Aorta (tissue), 5 donors: ENCODE measurements at regions not wholly inside any gene's neighbourhood (a gene's known extent, or its start where the extent isn't known, plus 50 kb on each side); places are given as distances from the start of the nearest gene placed in this dataset.
A peak's percentile ranks its signal among the peaks of the same experiment; 100 is the strongest.

Experiments used
- ATAC-seq: fragments of 200-7000 bp; cut with Tn5 transposase; one replicate; pipeline ENCODE4 v1.9.1; 2022; ENCODE audit warnings: moderate library complexity; ENCODE audit not compliant: low FRiP score
- DNase-seq, 2 donors: peaks; one replicate each; pipeline ENCODE4 v3.0.0-alpha.2; 2020
- H3K27ac ChIP-seq, 2 donors: one replicate each; pipeline ENCODE4 v1.5.1; 2013; ENCODE audit warnings: low read length in 2 of 2, mild to moderate bottlenecking in 2 of 2, moderate library complexity in 2 of 2, control low read depth in 1 of 2, inconsistent platforms in 1 of 2, low read depth in 1 of 2
- H3K27me3 ChIP-seq, 2 donors: one replicate each; pipeline ENCODE4 v1.6.1; 2013; ENCODE audit warnings: control low read depth in 1 of 2, low read length in 1 of 2, mild to moderate bottlenecking in 1 of 2, moderate library complexity in 1 of 2; ENCODE audit not compliant: insufficient read depth in 2 of 2, control insufficient read depth in 1 of 2
- H3K36me3 ChIP-seq, 2 donors: one replicate each; pipeline ENCODE4 v1.6.1; 2013; ENCODE audit warnings: control low read depth in 1 of 2, low read length in 1 of 2, mild to moderate bottlenecking in 1 of 2; ENCODE audit not compliant: insufficient read depth in 2 of 2, control insufficient read depth in 1 of 2
- H3K4me1 ChIP-seq, 2 donors: one replicate each; pipeline ENCODE4 v1.6.1; 2013; ENCODE audit warnings: low read length in 2 of 2, control low read depth in 1 of 2, mild to moderate bottlenecking in 1 of 2, moderate library complexity in 1 of 2; ENCODE audit not compliant: insufficient read depth in 2 of 2, control insufficient read depth in 1 of 2
- H3K4me3 ChIP-seq, 2 donors: one replicate each; pipeline ENCODE4 v1.5.1; 2013; ENCODE audit warnings: low read length in 2 of 2, control low read depth in 1 of 2, mild to moderate bottlenecking in 1 of 2
- H3K9me3 ChIP-seq: one replicate; pipeline ENCODE4 v1.6.1; 2013; ENCODE audit warnings: mild to moderate bottlenecking, low read length; ENCODE audit not compliant: control insufficient read depth
- WGBS, 2 donors: extraction: QIAGEN DNeasy Blood & Tissue Kit; methylation state at CpG; one replicate each; pipeline ENCODE4 v1.1.7; 2013; 5-methylcytosine and 5-hydroxymethylcytosine counted together
- intact Hi-C, 2 donors: fragments of 100-400 bp; cut with DNase I; formaldehyde crosslinking; loops; one replicate each; pipeline versions ENCODE4 v1.14.2 to v1.15.0; 2022
- donor health status: healthy with polysubstance abuse.
- donor health status: Bipolar disorder and iron deficiency.
- donor health status: DM: no; HTN: no; CAD: no.
- donor health status: DM: no; HTN: no; CAD: no.
- donor health status: DM: yes; HTN: yes; CAD: no.

DNA sequence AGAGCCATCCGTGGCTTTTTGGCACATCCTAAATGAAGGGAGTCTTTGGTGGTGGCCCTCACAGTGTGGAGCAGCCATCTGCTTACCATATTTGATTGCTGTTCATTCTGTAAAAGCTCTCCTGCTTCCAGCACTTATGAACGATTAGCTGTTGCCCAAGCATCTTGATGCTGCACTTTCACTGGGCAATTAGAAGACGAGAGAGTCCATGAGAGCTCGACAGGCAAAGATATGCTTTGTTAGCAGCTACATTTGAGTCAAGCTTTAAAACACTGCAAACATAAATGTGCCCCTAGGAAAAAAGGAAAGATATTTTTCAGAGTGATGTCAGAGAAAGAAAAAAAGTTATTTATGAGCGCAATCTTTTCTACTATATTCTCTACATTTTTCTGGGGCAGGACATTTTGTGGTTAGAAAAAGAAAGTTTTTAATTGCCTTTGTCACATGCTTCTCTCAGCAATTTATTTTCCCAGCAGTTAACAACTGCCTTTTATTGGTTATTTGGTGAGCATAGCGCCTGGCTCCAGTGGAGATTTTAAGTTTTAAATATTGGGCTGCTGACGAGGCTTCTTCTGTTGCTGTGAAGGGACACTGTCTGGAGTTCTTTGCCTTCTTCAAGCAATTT, 468.4 kb downstream of the C3orf38 start:
- 46 to 51% methylated on average over 7 of the region's 7 CpGs for WGBS, 2 donors
- no peak overlapping the region for H3K4me3 ChIP-seq
- intact Hi-C loops: no loop called here

GRCh38 chr3:88621586-88621985, 471.8 kb downstream of the C3orf38 start:
- peaks cover 1% of the 10 kb centered on the region for H3K9me3 ChIP-seq
- no peaks in the 10 kb centered on the region for H3K36me3 ChIP-seq
- H3K4me1 ChIP-seq: no peaks in the 10 kb centered on the region
- WGBS, 2 donors: 45 to 54% methylated on average over 2 of the region's 2 CpGs
- ATAC-seq (no peak), DNase-seq (no peak)
- no peak overlapping the region for H3K4me3 ChIP-seq
- intact Hi-C loops: no loop called here
- H3K27me3 ChIP-seq: no peaks in the 10 kb centered on the region
- no peak overlapping the region for H3K27ac ChIP-seq

More for the DNA sequence above, 468.4 kb downstream of the C3orf38 start:
- Histone ChIP-seq H3K27ac (no peak overlapping the region), H3K4me1 (no peaks in the 10 kb centered on the region), H3K36me3 (no peaks in the 10 kb centered on the region), H3K27me3 (no peaks in the 10 kb centered on the region), H3K9me3 (no peaks in the 10 kb centered on the region)
- no peak for ATAC-seq
- no peak for DNase-seq

GRCh38 chr3:88623709-88624108, 473.9 kb downstream of the C3orf38 start:
- peaks cover 1% of the 10 kb centered on the region for H3K9me3 ChIP-seq
- ATAC-seq (no peak), DNase-seq (no peak)
- H3K27ac ChIP-seq: no peak overlapping the region
- intact Hi-C loops: no loop called here
- no peaks in the 10 kb centered on the region for H3K27me3 ChIP-seq
- no peak overlapping the region for H3K4me3 ChIP-seq
- no peaks in the 10 kb centered on the region for H3K4me1 ChIP-seq
- no peaks in the 10 kb centered on the region for H3K36me3 ChIP-seq

GRCh38 chr3:88626456-88627120, 476.8 kb downstream of the C3orf38 start:
- WGBS, 2 donors: 78 to 79% methylated on average over 2 of the region's 2 CpGs

DNA sequence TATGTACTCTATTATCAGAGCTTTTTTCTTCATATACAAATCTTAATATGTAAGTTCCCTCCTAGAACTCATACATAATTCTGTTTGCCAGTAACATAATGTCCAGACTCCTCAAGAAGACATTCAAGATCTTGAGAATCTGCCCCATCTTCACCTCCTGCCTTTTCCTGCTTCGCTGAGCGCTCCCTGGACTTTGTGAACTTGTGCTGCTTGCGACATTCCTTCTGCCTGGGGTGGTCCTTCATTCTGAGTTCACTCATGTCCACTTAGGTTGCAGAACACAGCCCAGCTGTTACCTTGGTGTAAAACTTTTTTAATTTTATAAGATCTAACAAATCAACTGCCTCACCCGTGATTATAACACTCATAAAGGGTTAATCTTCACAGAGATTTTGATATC, 478.5 kb upstream of the EPHA3 start:
- no peak for ATAC-seq

More at GRCh38 chr3:88626456-88627120, 476.8 kb downstream of the C3orf38 start:
- intact Hi-C loops: no loop called here
- H3K36me3 ChIP-seq: no peaks in the 10 kb centered on the region
- ATAC-seq (no peak), DNase-seq (no peak)
- H3K27me3 ChIP-seq: no peaks in the 10 kb centered on the region
- H3K4me3 ChIP-seq: no peak overlapping the region
- H3K4me1 ChIP-seq: no peaks in the 10 kb centered on the region
- peaks cover 1% of the 10 kb centered on the region for H3K9me3 ChIP-seq
- no peak overlapping the region for H3K27ac ChIP-seq

GRCh38 chr3:88632226-88632625, 475.2 kb upstream of the EPHA3 start:
- Histone ChIP-seq H3K36me3 (no peaks in the 10 kb centered on the region), H3K4me3 (no peak overlapping the region), H3K9me3 (no peaks in the 10 kb centered on the region), H3K4me1 (no peaks in the 10 kb centered on the region), H3K27me3 (peaks cover 0 to 1% of the 10 kb centered on the region in 2 donors), H3K27ac (no peak overlapping the region)
- intact Hi-C loops: no loop called here
- DNase-seq (no peak), ATAC-seq (no peak)
- WGBS, 2 donors: 15 to 17% methylated on average over 2 of the region's 2 CpGs

More for the DNA sequence above, 478.5 kb upstream of the EPHA3 start:
- intact Hi-C loops: no loop called here
- DNase-seq: no peak
- peaks cover 0 to 1% of the 10 kb centered on the region in 2 donors for H3K27me3 ChIP-seq
- no peaks in the 10 kb centered on the region for H3K36me3 ChIP-seq
- H3K4me1 ChIP-seq: no peaks in the 10 kb centered on the region
- H3K4me3 ChIP-seq: no peak overlapping the region
- H3K27ac ChIP-seq: no peak overlapping the region
- WGBS, 2 donors: 90 to 92% methylated on average over 4 of the region's 4 CpGs
- H3K9me3 ChIP-seq: peaks cover 1% of the 10 kb centered on the region

GRCh38 chr3:88640581-88640980, 466.8 kb upstream of the EPHA3 start:
- no peak for ATAC-seq
- Histone ChIP-seq H3K4me1 (no peaks in the 10 kb centered on the region), H3K27me3 (no peaks in the 10 kb centered on the region), H3K9me3 (no peaks in the 10 kb centered on the region), H3K36me3 (no peaks in the 10 kb centered on the region), H3K4me3 (no peak overlapping the region), H3K27ac (no peak overlapping the region)
- intact Hi-C loops: no loop called here
- 64 to 68% methylated on average over 1 of the region's 1 CpG for WGBS, 2 donors
- DNase-seq: no peak

DNA sequence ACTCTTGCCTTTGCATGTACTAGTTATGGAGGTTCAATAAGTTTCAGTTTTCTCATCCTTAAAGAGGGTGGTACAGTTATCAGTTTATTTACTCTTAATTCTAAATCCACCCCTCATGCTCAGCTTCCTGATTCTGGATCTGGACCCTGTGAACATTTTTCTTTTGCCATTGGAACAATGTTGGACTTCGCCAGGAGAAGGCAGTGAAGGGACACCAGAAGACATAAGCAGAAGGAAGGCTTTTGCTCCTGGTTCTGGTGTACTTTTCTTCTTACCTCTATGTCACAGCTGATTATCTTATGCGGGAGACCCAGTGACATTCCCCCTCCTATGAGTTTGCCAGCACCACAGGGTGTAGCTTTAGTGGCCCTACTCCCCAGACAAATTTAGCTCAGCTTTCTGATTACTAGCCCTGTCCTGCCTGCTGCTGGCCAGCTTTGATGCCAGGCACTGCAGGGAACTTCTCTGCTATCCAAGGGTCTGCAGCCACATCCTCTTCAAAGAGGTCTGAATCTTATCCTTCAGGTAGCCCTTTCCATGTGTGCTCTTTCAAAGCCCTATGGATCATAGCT, 466.3 kb upstream of the EPHA3 start:
- ATAC-seq (no peak), DNase-seq (no peak)
- intact Hi-C loops: no loop called here
- Histone ChIP-seq H3K36me3 (no peaks in the 10 kb centered on the region), H3K4me3 (no peak overlapping the region), H3K9me3 (no peaks in the 10 kb centered on the region), H3K27me3 (no peaks in the 10 kb centered on the region), H3K27ac (no peak overlapping the region), H3K4me1 (no peaks in the 10 kb centered on the region)
- 69 to 79% methylated on average over 2 of the region's 2 CpGs for WGBS, 2 donors

DNA sequence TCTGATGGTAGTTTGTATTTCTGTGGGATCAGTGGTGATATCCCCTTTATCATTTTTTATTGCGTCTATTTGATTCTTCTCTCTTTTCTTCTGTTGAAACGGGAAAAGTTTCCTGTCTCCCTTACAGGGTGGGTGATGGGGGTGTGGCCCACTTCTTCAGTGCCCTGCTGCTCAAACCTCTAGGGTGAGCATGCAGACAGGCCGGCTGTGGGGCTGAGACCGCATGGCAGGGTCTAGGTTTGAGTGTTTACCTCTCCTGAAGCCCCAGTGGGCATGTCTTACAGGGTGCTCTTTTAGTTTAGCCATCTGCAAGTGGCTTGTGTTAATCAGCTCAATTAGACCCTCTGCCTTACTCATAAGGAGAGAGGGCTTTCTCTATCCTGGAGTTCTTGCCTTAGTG, 450.0 kb upstream of the EPHA3 start:
- no peaks in the 10 kb centered on the region for H3K4me1 ChIP-seq
- no peaks in the 10 kb centered on the region for H3K9me3 ChIP-seq
- intact Hi-C loops: no loop called here
- no peak for ATAC-seq
- 90 to 91% methylated on average over 4 of the region's 4 CpGs for WGBS, 2 donors
- DNase-seq: peak in 1 of 2 donors; percentile 39
- no peaks in the 10 kb centered on the region for H3K27me3 ChIP-seq
- no peaks in the 10 kb centered on the region for H3K36me3 ChIP-seq
- H3K27ac ChIP-seq: no peak overlapping the region
- no peak overlapping the region for H3K4me3 ChIP-seq
